GM12874 (cell line): ENCODE measurements at regions not wholly inside any gene's neighbourhood (a gene's known extent, or its start where the extent isn't known, plus 50 kb on each side); places are given as distances from the start of the nearest gene placed in this dataset.

Source experiments
- CTCF ChIP-seq: IDR thresholded peaks from 2 replicates; pipeline ENCODE4 v1.5.1; 2011; ENCODE audit warnings: low read depth, mild to moderate bottlenecking, control low read depth, low read length, moderate library complexity; ENCODE audit not compliant: insufficient read depth

- TF ChIP-seq CTCF: no peak
Measured at GRCh38 chr10:61078542-61079275, 134.7 kb upstream of the RHOBTB1 start.

GRCh38 chr10:61076572-61077114 is 132.7 kb upstream of the RHOBTB1 start:
- no peak for TF ChIP-seq CTCF

GRCh38 chr10:61073391-61073790 is 129.4 kb upstream of the RHOBTB1 start:
- no peak for TF ChIP-seq CTCF

- TF ChIP-seq CTCF: no peak
Measured at GRCh38 chr10:61071580-61071979, 127.6 kb upstream of the RHOBTB1 start.

- TF ChIP-seq CTCF: no peak
Measured at GRCh38 chr10:61068471-61068870, 124.5 kb upstream of the RHOBTB1 start.

- no peak for TF ChIP-seq CTCF
Measured at GRCh38 chr10:61067671-61068336, 123.8 kb upstream of the RHOBTB1 start.

- TF ChIP-seq CTCF: no peak
Measured at GRCh38 chr10:61066661-61067344, 122.8 kb upstream of the RHOBTB1 start.
